HepG2 (cell line): ENCODE measurements at regions not wholly inside any gene's neighbourhood (a gene's known extent, or its start where the extent isn't known, plus 50 kb on each side); places are given as distances from the start of the nearest gene placed in this dataset.
"Not testable (repeated sequence)": the region's sequence is repeated elsewhere in the genome, so short reads cannot be mapped to it uniquely, and the experiment has no call there.

Experiments
- ZBTB1 ChIP-seq: sonication (generic); formaldehyde crosslinking; IDR thresholded peaks from 2 replicates; pipeline ENCODE4 v1.4.0; 2020; ENCODE audit warnings: missing genetic modification reagents, borderline replicate concordance
- ZBTB20 ChIP-seq: sonication (generic); formaldehyde crosslinking; IDR thresholded peaks from 2 replicates; pipeline ENCODE4 v1.8.1; 2023; ENCODE audit warnings: missing genetic modification reagents, low read depth, mild to moderate bottlenecking, borderline replicate concordance
- TF ChIP-seq, protein P1 (sequence below): sonication (generic); formaldehyde crosslinking; IDR thresholded peaks from 2 replicates; pipeline ENCODE4 v1.5.0; 2020; ENCODE audit warnings: mild to moderate bottlenecking, missing genetic modification reagents, moderate library complexity
- TF ChIP-seq, protein P2 (sequence below): sonication (generic); formaldehyde crosslinking; IDR thresholded peaks from 2 replicates; pipeline ENCODE4 v1.4.0; 2020; ENCODE audit warnings: missing genetic modification reagents, mild to moderate bottlenecking, borderline replicate concordance

DNA sequence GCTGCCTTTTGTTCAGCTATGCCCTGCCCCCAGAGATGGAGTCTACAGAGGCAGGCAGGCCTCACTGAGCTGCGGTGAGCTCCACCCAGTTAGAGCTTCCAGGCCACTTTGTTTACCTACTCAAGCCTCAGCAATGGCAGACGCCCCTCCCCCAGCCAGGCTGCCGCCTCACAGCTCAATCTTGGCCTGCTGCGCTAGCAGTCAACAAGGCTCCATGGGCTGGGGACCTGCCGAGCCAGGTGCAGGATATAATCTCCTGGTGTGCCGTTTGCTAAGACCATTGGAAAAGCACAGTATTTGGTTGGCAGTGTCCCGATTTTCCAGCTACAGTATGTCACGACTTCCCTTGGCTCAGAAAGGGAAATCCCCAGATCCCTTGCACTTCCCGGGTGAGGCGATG, 862.0 kb downstream of the GRID1 start:
- TF ChIP-seq ZBTB1 (CRISPR knock-in tag); ZBTB20: not testable (repeated sequence)
- TF ChIP-seq, protein P1, sequence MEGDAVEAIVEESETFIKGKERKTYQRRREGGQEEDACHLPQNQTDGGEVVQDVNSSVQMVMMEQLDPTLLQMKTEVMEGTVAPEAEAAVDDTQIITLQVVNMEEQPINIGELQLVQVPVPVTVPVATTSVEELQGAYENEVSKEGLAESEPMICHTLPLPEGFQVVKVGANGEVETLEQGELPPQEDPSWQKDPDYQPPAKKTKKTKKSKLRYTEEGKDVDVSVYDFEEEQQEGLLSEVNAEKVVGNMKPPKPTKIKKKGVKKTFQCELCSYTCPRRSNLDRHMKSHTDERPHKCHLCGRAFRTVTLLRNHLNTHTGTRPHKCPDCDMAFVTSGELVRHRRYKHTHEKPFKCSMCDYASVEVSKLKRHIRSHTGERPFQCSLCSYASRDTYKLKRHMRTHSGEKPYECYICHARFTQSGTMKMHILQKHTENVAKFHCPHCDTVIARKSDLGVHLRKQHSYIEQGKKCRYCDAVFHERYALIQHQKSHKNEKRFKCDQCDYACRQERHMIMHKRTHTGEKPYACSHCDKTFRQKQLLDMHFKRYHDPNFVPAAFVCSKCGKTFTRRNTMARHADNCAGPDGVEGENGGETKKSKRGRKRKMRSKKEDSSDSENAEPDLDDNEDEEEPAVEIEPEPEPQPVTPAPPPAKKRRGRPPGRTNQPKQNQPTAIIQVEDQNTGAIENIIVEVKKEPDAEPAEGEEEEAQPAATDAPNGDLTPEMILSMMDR (CRISPR knock-in tag) = not testable (repeated sequence)
- TF ChIP-seq, protein P2, sequence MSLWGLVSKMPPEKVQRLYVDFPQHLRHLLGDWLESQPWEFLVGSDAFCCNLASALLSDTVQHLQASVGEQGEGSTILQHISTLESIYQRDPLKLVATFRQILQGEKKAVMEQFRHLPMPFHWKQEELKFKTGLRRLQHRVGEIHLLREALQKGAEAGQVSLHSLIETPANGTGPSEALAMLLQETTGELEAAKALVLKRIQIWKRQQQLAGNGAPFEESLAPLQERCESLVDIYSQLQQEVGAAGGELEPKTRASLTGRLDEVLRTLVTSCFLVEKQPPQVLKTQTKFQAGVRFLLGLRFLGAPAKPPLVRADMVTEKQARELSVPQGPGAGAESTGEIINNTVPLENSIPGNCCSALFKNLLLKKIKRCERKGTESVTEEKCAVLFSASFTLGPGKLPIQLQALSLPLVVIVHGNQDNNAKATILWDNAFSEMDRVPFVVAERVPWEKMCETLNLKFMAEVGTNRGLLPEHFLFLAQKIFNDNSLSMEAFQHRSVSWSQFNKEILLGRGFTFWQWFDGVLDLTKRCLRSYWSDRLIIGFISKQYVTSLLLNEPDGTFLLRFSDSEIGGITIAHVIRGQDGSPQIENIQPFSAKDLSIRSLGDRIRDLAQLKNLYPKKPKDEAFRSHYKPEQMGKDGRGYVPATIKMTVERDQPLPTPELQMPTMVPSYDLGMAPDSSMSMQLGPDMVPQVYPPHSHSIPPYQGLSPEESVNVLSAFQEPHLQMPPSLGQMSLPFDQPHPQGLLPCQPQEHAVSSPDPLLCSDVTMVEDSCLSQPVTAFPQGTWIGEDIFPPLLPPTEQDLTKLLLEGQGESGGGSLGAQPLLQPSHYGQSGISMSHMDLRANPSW (CRISPR knock-in tag) = not testable (repeated sequence)
